HCT116 (cell line): ENCODE measurements at regions not wholly inside any gene's neighbourhood (a gene's known extent, or its start where the extent isn't known, plus 50 kb on each side); places are given as distances from the start of the nearest gene placed in this dataset.

Experiments
- CTCF ChIP-seq, 3 experiments: fragments of 200-600 bp in 1 of 3; sonication (generic) in 1 of 3; IDR thresholded peaks in 2 of 3; conservative IDR thresholded peaks in 1 of 3; 2 replicates each; pipeline ENCODE4 v1.5.1; 2012 to 2017; ENCODE audit warnings: low read depth in 2 of 3, low read length in 2 of 3, antibody characterized with exemption in 1 of 3, borderline replicate concordance in 1 of 3, control low read depth in 1 of 3, mild to moderate bottlenecking in 1 of 3, mixed read lengths in 1 of 3, mixed run types in 1 of 3, moderate library complexity in 1 of 3; ENCODE audit not compliant: insufficient read depth in 1 of 3
- EZH2 ChIP-seq: fragments of 200-600 bp; sonication (generic); IDR thresholded peaks from 2 replicates; pipeline ENCODE4 v1.6.1; 2017; ENCODE audit warnings: antibody characterized with exemption, mixed run types
- JUND ChIP-seq: IDR thresholded peaks from 2 replicates; pipeline ENCODE4 v1.6.1; 2012
- POLR2A ChIP-seq: IDR thresholded peaks from 2 replicates; pipeline ENCODE4 v1.7.0; 2011; ENCODE audit warnings: borderline replicate concordance; ENCODE audit not compliant: insufficient read depth, insufficient read length; ENCODE audit errors: extremely low read depth
- POLR2AphosphoS5 ChIP-seq: IDR thresholded peaks from 2 replicates; pipeline ENCODE4 v1.6.1; 2011; ENCODE audit warnings: mild to moderate bottlenecking, low read depth, low read length, moderate library complexity
- RAD21 ChIP-seq: IDR thresholded peaks from 2 replicates; pipeline ENCODE4 v1.6.1; 2012; ENCODE audit warnings: low read depth, mild to moderate bottlenecking
- REST ChIP-seq: IDR thresholded peaks from 2 replicates; pipeline ENCODE4 v1.6.1; 2012; ENCODE audit warnings: low read depth
- SIN3A ChIP-seq: IDR thresholded peaks from 2 replicates; pipeline ENCODE4 v1.6.1; 2012; ENCODE audit warnings: low read depth
- SP1 ChIP-seq: IDR thresholded peaks from 2 replicates; pipeline ENCODE4 v1.6.1; 2012; ENCODE audit warnings: low read depth
- TF ChIP-seq, protein P1 (sequence below): IDR thresholded peaks from 2 replicates; pipeline ENCODE4 v1.6.1; 2012
- TF ChIP-seq, protein P2 (sequence below): IDR thresholded peaks from 2 replicates; pipeline ENCODE4 v1.6.1; 2012

- TF ChIP-seq POLR2A (no peak), REST (no peak), CTCF (IDR thresholded peaks at IDR 0.05 in 2 of 3, conservative IDR thresholded peaks at IDR 0.05 in 1 of 3; ENCODE audit: borderline replicate concordance in 1 of 3, insufficient read depth in 1 of 3, low read depth in 2 of 3, low read length in 2 of 3) (no peak), EZH2 (no peak), SP1 (no peak), POLR2AphosphoS5 (no peak), JUND (no peak), SIN3A (no peak), RAD21 (no peak)
- TF ChIP-seq, protein P1, sequence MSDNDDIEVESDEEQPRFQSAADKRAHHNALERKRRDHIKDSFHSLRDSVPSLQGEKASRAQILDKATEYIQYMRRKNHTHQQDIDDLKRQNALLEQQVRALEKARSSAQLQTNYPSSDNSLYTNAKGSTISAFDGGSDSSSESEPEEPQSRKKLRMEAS = no peak
- TF ChIP-seq, protein P2, sequence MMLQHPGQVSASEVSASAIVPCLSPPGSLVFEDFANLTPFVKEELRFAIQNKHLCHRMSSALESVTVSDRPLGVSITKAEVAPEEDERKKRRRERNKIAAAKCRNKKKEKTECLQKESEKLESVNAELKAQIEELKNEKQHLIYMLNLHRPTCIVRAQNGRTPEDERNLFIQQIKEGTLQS = no peak
These were observed 135.3 kb upstream of the TGFBR2 start for GRCh38 chr3:30471066-30471465.
